Neural cell (in vitro differentiated cells): ENCODE measurements at regions not wholly inside any gene's neighbourhood (a gene's known extent, or its start where the extent isn't known, plus 50 kb on each side); places are given as distances from the start of the nearest gene placed in this dataset.

ENCODE experiments used
- H2AFZ ChIP-seq: fragments of 200-600, 300-800 bp; sonication (generic), shearing (Covaris generic); 2 replicates; pipeline ENCODE4 v1.6.0; 2014; ENCODE audit warnings: low read depth, mild to moderate bottlenecking, antibody characterized with exemption, low read length, moderate library complexity
- H3F3A ChIP-seq: fragments of 200-600 bp; shearing (Covaris generic); 2 replicates; pipeline ENCODE4 v1.6.1; 2016; ENCODE audit warnings: mild to moderate bottlenecking, moderate library complexity, mixed read lengths, antibody characterized with exemption, low read length; ENCODE audit not compliant: insufficient read depth, poor library complexity, severe bottlenecking
- H3K27ac ChIP-seq: fragments of 200-600, 300-800 bp; sonication (generic), shearing (Covaris generic); 2 replicates; pipeline ENCODE4 v1.5.1; 2014; ENCODE audit warnings: mild to moderate bottlenecking, low read length, moderate library complexity
- H3K27me3 ChIP-seq: fragments of 300-800, 200-600 bp; sonication (generic), shearing (Covaris generic); 2 replicates; pipeline ENCODE4 v1.6.0; 2014; ENCODE audit warnings: mild to moderate bottlenecking, low read depth, low read length, moderate library complexity; ENCODE audit not compliant: insufficient read depth
- H3K36me3 ChIP-seq: fragments of 300-800, 200-600 bp; sonication (generic), shearing (Covaris generic); 2 replicates; pipeline ENCODE4 v1.5.1; 2014; ENCODE audit warnings: mild to moderate bottlenecking, antibody characterized with exemption, low read length, moderate library complexity; ENCODE audit not compliant: insufficient read depth
- H3K4me2 ChIP-seq: fragments of 300-800, 200-600 bp; sonication (generic), shearing (Covaris generic); 2 replicates; pipeline ENCODE4 v1.6.0; 2014; ENCODE audit warnings: mild to moderate bottlenecking, low read length
- H3K4me3 ChIP-seq: fragments of 300-800, 200-600 bp; sonication (generic), shearing (Covaris generic); 2 replicates; pipeline ENCODE4 v1.5.1; 2014; ENCODE audit warnings: mild to moderate bottlenecking, low read length, moderate library complexity
- H3K79me2 ChIP-seq: fragments of 200-600 bp; shearing (Covaris generic); replicated peaks from 2 replicates; pipeline ENCODE4 v1.6.0; 2014; ENCODE audit warnings: mild to moderate bottlenecking, low read length, moderate library complexity; ENCODE audit not compliant: insufficient read depth
- H3K9ac ChIP-seq: fragments of 300-800, 200-600 bp; sonication (generic), shearing (Covaris generic); 2 replicates; pipeline ENCODE4 v1.6.1; 2016; ENCODE audit warnings: mild to moderate bottlenecking, low read length, mixed read lengths
- H3K9me2 ChIP-seq: fragments of 200-600 bp; shearing (Covaris generic); 2 replicates; pipeline ENCODE4 v1.6.1; 2016; ENCODE audit warnings: mild to moderate bottlenecking, low read length, mixed read lengths; ENCODE audit not compliant: insufficient read depth
- H3K9me3 ChIP-seq: fragments of 200-600, 300-800 bp; sonication (generic), shearing (Covaris generic); 2 replicates; pipeline ENCODE4 v1.6.1; 2016; ENCODE audit warnings: mild to moderate bottlenecking, mixed run types, low read length, moderate library complexity, mixed read lengths
- H4K20me1 ChIP-seq: fragments of 200-600 bp; shearing (Covaris generic); 2 replicates; pipeline ENCODE4 v1.6.1; 2016; ENCODE audit warnings: mild to moderate bottlenecking, mixed run types; ENCODE audit not compliant: insufficient read depth
- EP300 ChIP-seq: fragments of 450-650 bp; conservative IDR thresholded peaks from 2 replicates; pipeline ENCODE4 v1.6.1; 2014; ENCODE audit warnings: antibody characterized with exemption, mild to moderate bottlenecking, moderate library complexity; ENCODE audit not compliant: poor library complexity, severe bottlenecking
- EZH2 ChIP-seq: fragments of 200-600, 300-800 bp; shearing (Covaris generic), sonication (generic); IDR thresholded peaks from 2 replicates; pipeline ENCODE4 v1.6.1; 2014; ENCODE audit warnings: antibody characterized with exemption, low read length, borderline replicate concordance, mild to moderate bottlenecking; ENCODE audit not compliant: insufficient read depth, poor library complexity, severe bottlenecking
- MXI1 ChIP-seq: fragments of 450-650 bp; conservative IDR thresholded peaks from 2 replicates; pipeline ENCODE4 v1.6.1; 2014; ENCODE audit warnings: antibody characterized with exemption, mild to moderate bottlenecking; ENCODE audit not compliant: poor library complexity, severe bottlenecking
- POLR2AphosphoS5 ChIP-seq: IDR thresholded peaks from 2 replicates; pipeline ENCODE4 v1.6.1; 2012
- RAD21 ChIP-seq: fragments of 450-650 bp; conservative IDR thresholded peaks from 2 replicates; pipeline ENCODE4 v1.6.1; 2014; ENCODE audit warnings: antibody characterized with exemption, mild to moderate bottlenecking, moderate library complexity
- SMC3 ChIP-seq: fragments of 450-650 bp; conservative IDR thresholded peaks from 2 replicates; pipeline ENCODE4 v1.6.1; 2014; ENCODE audit warnings: antibody characterized with exemption, mild to moderate bottlenecking, moderate library complexity; ENCODE audit not compliant: poor library complexity
- TAF1 ChIP-seq: IDR thresholded peaks from 2 replicates; pipeline ENCODE4 v1.6.1; 2012; ENCODE audit warnings: low read depth
- TF ChIP-seq, protein P1 (sequence below): fragments of 450-650 bp; IDR thresholded peaks from 2 replicates; pipeline ENCODE4 v1.5.1; 2014; ENCODE audit warnings: antibody characterized with exemption, mild to moderate bottlenecking, moderate library complexity; ENCODE audit not compliant: poor library complexity, severe bottlenecking
- TF ChIP-seq, protein P2 (sequence below): IDR thresholded peaks from 2 replicates; pipeline ENCODE4 v1.6.1; 2012; ENCODE audit warnings: borderline replicate concordance

- H3K27me3 ChIP-seq, result no peaks in the 10 kb centered on the region
- H3K36me3 ChIP-seq, result no peaks in the 10 kb centered on the region
- peaks cover 5% of the 10 kb centered on the region for H3K9me3 ChIP-seq
- no peak overlapping the region for H3K27ac ChIP-seq
- no peak overlapping the region for H3K9ac ChIP-seq
- no peak overlapping the region for H2AFZ ChIP-seq
- H3K9me2 ChIP-seq, result no peaks in the 10 kb centered on the region
- H3F3A ChIP-seq, result no peaks in the 10 kb centered on the region
- H3K4me2 ChIP-seq, result no peak overlapping the region
- no peak for TF ChIP-seq TAF1
- peak; percentile 29 for TF ChIP-seq EP300
- no peaks in the 10 kb centered on the region for H4K20me1 ChIP-seq
- H3K4me3 ChIP-seq, result no peak overlapping the region
- H3K79me2 ChIP-seq, result no peaks in the 10 kb centered on the region
Measured at GRCh38 chr1:104309673-104310072, 560.0 kb downstream of the AMY1C start.

GRCh38 chr1:104315823-104316222 is 566.1 kb downstream of the AMY1C start:
- TF ChIP-seq TAF1, result no peak
- no peak for TF ChIP-seq SMC3
- TF ChIP-seq RAD21, result no peak
- no peak for TF ChIP-seq EP300
- no peak for TF ChIP-seq POLR2AphosphoS5
- TF ChIP-seq, protein P1, sequence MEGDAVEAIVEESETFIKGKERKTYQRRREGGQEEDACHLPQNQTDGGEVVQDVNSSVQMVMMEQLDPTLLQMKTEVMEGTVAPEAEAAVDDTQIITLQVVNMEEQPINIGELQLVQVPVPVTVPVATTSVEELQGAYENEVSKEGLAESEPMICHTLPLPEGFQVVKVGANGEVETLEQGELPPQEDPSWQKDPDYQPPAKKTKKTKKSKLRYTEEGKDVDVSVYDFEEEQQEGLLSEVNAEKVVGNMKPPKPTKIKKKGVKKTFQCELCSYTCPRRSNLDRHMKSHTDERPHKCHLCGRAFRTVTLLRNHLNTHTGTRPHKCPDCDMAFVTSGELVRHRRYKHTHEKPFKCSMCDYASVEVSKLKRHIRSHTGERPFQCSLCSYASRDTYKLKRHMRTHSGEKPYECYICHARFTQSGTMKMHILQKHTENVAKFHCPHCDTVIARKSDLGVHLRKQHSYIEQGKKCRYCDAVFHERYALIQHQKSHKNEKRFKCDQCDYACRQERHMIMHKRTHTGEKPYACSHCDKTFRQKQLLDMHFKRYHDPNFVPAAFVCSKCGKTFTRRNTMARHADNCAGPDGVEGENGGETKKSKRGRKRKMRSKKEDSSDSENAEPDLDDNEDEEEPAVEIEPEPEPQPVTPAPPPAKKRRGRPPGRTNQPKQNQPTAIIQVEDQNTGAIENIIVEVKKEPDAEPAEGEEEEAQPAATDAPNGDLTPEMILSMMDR, result no peak
- TF ChIP-seq, protein P2, sequence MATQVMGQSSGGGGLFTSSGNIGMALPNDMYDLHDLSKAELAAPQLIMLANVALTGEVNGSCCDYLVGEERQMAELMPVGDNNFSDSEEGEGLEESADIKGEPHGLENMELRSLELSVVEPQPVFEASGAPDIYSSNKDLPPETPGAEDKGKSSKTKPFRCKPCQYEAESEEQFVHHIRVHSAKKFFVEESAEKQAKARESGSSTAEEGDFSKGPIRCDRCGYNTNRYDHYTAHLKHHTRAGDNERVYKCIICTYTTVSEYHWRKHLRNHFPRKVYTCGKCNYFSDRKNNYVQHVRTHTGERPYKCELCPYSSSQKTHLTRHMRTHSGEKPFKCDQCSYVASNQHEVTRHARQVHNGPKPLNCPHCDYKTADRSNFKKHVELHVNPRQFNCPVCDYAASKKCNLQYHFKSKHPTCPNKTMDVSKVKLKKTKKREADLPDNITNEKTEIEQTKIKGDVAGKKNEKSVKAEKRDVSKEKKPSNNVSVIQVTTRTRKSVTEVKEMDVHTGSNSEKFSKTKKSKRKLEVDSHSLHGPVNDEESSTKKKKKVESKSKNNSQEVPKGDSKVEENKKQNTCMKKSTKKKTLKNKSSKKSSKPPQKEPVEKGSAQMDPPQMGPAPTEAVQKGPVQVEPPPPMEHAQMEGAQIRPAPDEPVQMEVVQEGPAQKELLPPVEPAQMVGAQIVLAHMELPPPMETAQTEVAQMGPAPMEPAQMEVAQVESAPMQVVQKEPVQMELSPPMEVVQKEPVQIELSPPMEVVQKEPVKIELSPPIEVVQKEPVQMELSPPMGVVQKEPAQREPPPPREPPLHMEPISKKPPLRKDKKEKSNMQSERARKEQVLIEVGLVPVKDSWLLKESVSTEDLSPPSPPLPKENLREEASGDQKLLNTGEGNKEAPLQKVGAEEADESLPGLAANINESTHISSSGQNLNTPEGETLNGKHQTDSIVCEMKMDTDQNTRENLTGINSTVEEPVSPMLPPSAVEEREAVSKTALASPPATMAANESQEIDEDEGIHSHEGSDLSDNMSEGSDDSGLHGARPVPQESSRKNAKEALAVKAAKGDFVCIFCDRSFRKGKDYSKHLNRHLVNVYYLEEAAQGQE, result no peak
- no peak for TF ChIP-seq MXI1
- no peak for TF ChIP-seq EZH2
- Histone ChIP-seq H3K4me2 (no peak overlapping the region), H3K9me3 (no peaks in the 10 kb centered on the region), H3K4me3 (no peak overlapping the region), H4K20me1 (no peaks in the 10 kb centered on the region), H3K27me3 (no peaks in the 10 kb centered on the region), H3K27ac (no peak overlapping the region), H3K79me2 (no peaks in the 10 kb centered on the region), H2AFZ (no peak overlapping the region), H3K36me3 (no peaks in the 10 kb centered on the region), H3F3A (no peaks in the 10 kb centered on the region), H3K9me2 (no peaks in the 10 kb centered on the region), H3K9ac (no peak overlapping the region)

DNA sequence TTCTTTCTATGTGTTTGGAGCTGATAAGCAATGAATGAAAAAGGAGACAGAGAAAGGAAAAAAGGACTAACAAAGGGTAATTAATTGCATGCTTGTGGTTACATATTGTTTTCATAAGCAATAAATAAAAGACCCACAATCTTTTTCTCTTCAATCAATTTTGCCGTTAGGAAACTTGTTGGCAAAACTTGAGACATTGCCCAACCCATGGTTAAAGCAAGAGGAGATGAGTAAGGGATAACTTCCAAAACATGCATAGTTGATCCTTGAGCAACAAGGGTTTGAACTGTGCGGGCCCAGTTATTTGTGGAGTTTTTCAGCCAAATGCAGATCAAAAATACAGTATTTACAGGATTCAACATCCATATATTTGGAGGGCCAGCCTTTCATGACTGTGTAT is 572.4 kb downstream of the AMY1C start:
- H3K4me2 ChIP-seq, result no peak overlapping the region
- no peak overlapping the region for H3K27ac ChIP-seq
- no peak overlapping the region for H3K4me3 ChIP-seq
- no peaks in the 10 kb centered on the region for H3K9me3 ChIP-seq
- no peaks in the 10 kb centered on the region for H3K36me3 ChIP-seq
- no peaks in the 10 kb centered on the region for H3K27me3 ChIP-seq
- no peaks in the 10 kb centered on the region for H3K9me2 ChIP-seq
- no peak overlapping the region for H3K9ac ChIP-seq
- H4K20me1 ChIP-seq, result no peaks in the 10 kb centered on the region
- TF ChIP-seq TAF1, result no peak
- H3K79me2 ChIP-seq, result no peaks in the 10 kb centered on the region
- no peaks in the 10 kb centered on the region for H3F3A ChIP-seq
- H2AFZ ChIP-seq, result no peak overlapping the region
